Esophagus muscularis mucosa (tissue), 4 donors: ENCODE measurements at regions not wholly inside any gene's neighbourhood (a gene's known extent, or its start where the extent isn't known, plus 50 kb on each side); places are given as distances from the start of the nearest gene placed in this dataset.

Experiments used
- EP300 ChIP-seq: sonication (generic); formaldehyde crosslinking; IDR thresholded peaks from one replicate; pipeline ENCODE4 v1.6.1; 2017; ENCODE audit warnings: antibody characterized with exemption
- POLR2A ChIP-seq: fragments of 450-650 bp; IDR thresholded peaks from one replicate; pipeline ENCODE4 v1.6.1; 2017; ENCODE audit warnings: antibody characterized with exemption, moderate library complexity, mild to moderate bottlenecking, low read depth
- POLR2AphosphoS5 ChIP-seq, 2 donors: sonication (generic); formaldehyde crosslinking; IDR thresholded peaks; one replicate each; pipeline ENCODE4 v1.6.1; 2017; ENCODE audit warnings: antibody characterized with exemption in 2 of 2
- TF ChIP-seq, protein P1 (sequence below), 3 experiments: fragments of 200-600 bp in 2 of 3; fragments of 450-650 bp in 1 of 3; sonication (generic) in 2 of 3; IDR thresholded peaks; one replicate each; pipeline ENCODE4 v1.5.1; 2017 to 2019; ENCODE audit warnings: antibody characterized with exemption in 3 of 3, mild to moderate bottlenecking in 2 of 3, moderate library complexity in 1 of 3

DNA sequence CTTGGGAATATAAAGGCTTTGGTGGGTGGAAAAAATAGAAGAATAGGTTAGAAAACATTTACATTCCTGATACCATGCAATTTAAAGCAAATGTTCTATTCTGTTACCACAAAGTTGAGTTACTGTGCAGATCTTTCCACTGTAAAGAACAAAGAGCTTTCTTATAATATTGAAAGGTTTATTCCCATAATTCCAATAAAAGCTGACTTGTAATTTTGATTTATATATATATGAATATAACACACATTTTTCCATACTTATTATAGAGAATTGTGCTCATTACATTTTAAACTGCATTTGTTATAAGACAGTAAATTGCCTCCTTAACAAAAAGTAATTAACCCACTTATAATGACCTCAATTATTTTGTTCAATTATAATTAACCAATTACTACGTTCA is 135.9 kb downstream of the RNASET2 start:
- TF ChIP-seq, protein P1, sequence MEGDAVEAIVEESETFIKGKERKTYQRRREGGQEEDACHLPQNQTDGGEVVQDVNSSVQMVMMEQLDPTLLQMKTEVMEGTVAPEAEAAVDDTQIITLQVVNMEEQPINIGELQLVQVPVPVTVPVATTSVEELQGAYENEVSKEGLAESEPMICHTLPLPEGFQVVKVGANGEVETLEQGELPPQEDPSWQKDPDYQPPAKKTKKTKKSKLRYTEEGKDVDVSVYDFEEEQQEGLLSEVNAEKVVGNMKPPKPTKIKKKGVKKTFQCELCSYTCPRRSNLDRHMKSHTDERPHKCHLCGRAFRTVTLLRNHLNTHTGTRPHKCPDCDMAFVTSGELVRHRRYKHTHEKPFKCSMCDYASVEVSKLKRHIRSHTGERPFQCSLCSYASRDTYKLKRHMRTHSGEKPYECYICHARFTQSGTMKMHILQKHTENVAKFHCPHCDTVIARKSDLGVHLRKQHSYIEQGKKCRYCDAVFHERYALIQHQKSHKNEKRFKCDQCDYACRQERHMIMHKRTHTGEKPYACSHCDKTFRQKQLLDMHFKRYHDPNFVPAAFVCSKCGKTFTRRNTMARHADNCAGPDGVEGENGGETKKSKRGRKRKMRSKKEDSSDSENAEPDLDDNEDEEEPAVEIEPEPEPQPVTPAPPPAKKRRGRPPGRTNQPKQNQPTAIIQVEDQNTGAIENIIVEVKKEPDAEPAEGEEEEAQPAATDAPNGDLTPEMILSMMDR (IDR thresholded peaks at IDR 0.05) = no peak
- TF ChIP-seq POLR2AphosphoS5 (IDR thresholded peaks at IDR 0.05) (no peak), POLR2A (no peak), EP300 (no peak)
